ENCODE measurements at regions not wholly inside any gene's neighbourhood (a gene's known extent, or its start where the extent isn't known, plus 50 kb on each side); places are given as distances from the start of the nearest gene placed in this dataset.

DNA sequence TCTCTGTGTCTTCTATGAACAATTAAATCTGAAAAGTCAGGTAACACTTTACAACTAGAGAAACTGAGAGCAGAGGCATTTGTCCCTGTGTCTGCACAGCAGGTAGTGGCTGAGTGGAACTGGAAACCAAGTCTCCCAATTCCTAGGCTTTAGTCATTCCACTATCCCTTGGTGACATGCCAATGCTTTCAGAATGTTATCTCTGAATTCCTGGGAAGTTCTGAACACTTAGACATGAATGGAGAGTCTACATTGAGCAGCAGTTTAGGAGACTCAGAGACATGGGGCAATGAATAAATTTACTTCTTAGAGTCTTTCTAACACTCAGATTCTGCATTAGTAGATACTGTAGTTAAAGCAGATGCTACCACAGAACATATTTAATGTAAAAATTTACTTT is 94.8 kb upstream of the APC start:
- FAIRE-seq, result peak; percentile 39

DNA sequence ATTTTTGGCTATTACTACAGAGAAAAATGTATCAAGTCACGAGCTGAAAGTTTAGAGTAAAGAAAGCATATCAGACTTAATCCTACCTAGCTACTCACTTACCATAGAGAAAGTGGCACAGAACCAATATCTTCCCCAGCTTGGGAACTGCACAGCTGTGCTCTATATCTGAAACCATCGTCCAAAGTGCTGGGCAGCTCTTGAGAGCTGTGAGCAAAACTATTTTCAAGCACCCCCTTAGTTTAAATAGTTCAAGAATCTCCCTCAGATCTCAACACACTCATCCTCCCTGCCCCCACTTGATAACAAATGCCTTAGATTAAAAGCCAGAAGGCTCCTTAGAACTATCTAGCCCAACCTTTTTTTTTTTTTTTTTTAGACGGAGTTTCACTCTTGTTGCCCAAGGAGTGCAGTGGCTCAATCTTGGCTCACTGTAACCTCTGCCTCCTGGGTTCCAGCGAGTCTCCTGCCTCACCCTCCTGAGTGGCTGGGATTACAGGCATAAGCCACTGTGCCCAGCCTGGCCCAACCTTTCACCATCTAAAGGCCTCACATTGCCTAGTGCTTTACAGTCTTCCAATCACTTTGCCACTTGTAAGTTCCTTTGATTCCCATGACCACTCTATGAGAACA is 94.2 kb upstream of the APC start:
- Histone ChIP-seq H3K4me1 (ENCODE audit: insufficient read depth, low read length) (no peaks in the 10 kb centered on the region), H3K4me2 (ENCODE audit: low read length) (no peak overlapping the region), H2AFZ (ENCODE audit: low read depth, low read length) (no peak overlapping the region), H3K27ac (ENCODE audit: low read depth, low read length) (no peak overlapping the region), H3K79me2 (ENCODE audit: insufficient read depth, low read length) (no peaks in the 10 kb centered on the region), H4K20me1 (ENCODE audit: insufficient read depth, low read length) (no peaks in the 10 kb centered on the region), H3K36me3 (ENCODE audit: insufficient read depth, low read length) (no peaks in the 10 kb centered on the region), H3K9ac (ENCODE audit: low read length) (no peak overlapping the region), H3K4me3 (ENCODE audit: insufficient read depth, low read depth, low read length) (no peak overlapping the region), H3K27me3 (ENCODE audit: insufficient read depth, low read length) (no peaks in the 10 kb centered on the region), H3K9me3 (ENCODE audit: insufficient read depth, low read depth, low read length) (no peaks in the 10 kb centered on the region)
- Mint-ChIP-seq H3K4me1 (ENCODE audit: low read depth, unreplicated experiment) (peaks cover 2% of the 10 kb centered on the region), H3K27ac (ENCODE audit: unreplicated experiment) (no peak overlapping the region), H3K4me3 (ENCODE audit: unreplicated experiment) (no peak overlapping the region), H3K36me3 (ENCODE audit: low read depth, unreplicated experiment) (no peaks in the 10 kb centered on the region), H3K9me3 (ENCODE audit: unreplicated experiment) (no peaks in the 10 kb centered on the region), H3K27me3 (ENCODE audit: low read depth, unreplicated experiment) (peaks cover 2% of the 10 kb centered on the region)
- DNase-seq (ENCODE audit: low read depth), result no peak
- no peak for FAIRE-seq
- TF ChIP-seq EZH2 (IDR thresholded peaks at IDR 0.05; ENCODE audit: insufficient read depth, low read length), result no peak

More for the DNA sequence above, 94.8 kb upstream of the APC start:
- Histone ChIP-seq H3K79me2 (ENCODE audit: insufficient read depth, low read length) (no peaks in the 10 kb centered on the region), H3K9me3 (ENCODE audit: insufficient read depth, low read depth, low read length) (no peaks in the 10 kb centered on the region), H3K4me2 (ENCODE audit: low read length) (no peak overlapping the region), H2AFZ (ENCODE audit: low read depth, low read length) (no peak overlapping the region), H3K27ac (ENCODE audit: low read depth, low read length) (no peak overlapping the region), H4K20me1 (ENCODE audit: insufficient read depth, low read length) (no peaks in the 10 kb centered on the region), H3K4me3 (ENCODE audit: insufficient read depth, low read depth, low read length) (no peak overlapping the region), H3K4me1 (ENCODE audit: insufficient read depth, low read length) (no peaks in the 10 kb centered on the region), H3K27me3 (ENCODE audit: insufficient read depth, low read length) (no peaks in the 10 kb centered on the region), H3K9ac (ENCODE audit: low read length) (no peak overlapping the region), H3K36me3 (ENCODE audit: insufficient read depth, low read length) (no peaks in the 10 kb centered on the region)
- Mint-ChIP-seq H3K4me3 (ENCODE audit: unreplicated experiment) (no peak overlapping the region), H3K4me1 (ENCODE audit: low read depth, unreplicated experiment) (peaks cover 2% of the 10 kb centered on the region), H3K9me3 (ENCODE audit: unreplicated experiment) (no peaks in the 10 kb centered on the region), H3K27ac (ENCODE audit: unreplicated experiment) (no peak overlapping the region), H3K36me3 (ENCODE audit: low read depth, unreplicated experiment) (no peaks in the 10 kb centered on the region), H3K27me3 (ENCODE audit: low read depth, unreplicated experiment) (peaks cover 2% of the 10 kb centered on the region)
- DNase-seq (ENCODE audit: low read depth), result peak; percentile 20
- TF ChIP-seq EZH2 (IDR thresholded peaks at IDR 0.05; ENCODE audit: insufficient read depth, low read length), result no peak
- TF ChIP-seq, protein P1, sequence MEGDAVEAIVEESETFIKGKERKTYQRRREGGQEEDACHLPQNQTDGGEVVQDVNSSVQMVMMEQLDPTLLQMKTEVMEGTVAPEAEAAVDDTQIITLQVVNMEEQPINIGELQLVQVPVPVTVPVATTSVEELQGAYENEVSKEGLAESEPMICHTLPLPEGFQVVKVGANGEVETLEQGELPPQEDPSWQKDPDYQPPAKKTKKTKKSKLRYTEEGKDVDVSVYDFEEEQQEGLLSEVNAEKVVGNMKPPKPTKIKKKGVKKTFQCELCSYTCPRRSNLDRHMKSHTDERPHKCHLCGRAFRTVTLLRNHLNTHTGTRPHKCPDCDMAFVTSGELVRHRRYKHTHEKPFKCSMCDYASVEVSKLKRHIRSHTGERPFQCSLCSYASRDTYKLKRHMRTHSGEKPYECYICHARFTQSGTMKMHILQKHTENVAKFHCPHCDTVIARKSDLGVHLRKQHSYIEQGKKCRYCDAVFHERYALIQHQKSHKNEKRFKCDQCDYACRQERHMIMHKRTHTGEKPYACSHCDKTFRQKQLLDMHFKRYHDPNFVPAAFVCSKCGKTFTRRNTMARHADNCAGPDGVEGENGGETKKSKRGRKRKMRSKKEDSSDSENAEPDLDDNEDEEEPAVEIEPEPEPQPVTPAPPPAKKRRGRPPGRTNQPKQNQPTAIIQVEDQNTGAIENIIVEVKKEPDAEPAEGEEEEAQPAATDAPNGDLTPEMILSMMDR (IDR thresholded peaks at IDR 0.05; ENCODE audit: insufficient read depth, low read depth, low read length), result no peak

DNA sequence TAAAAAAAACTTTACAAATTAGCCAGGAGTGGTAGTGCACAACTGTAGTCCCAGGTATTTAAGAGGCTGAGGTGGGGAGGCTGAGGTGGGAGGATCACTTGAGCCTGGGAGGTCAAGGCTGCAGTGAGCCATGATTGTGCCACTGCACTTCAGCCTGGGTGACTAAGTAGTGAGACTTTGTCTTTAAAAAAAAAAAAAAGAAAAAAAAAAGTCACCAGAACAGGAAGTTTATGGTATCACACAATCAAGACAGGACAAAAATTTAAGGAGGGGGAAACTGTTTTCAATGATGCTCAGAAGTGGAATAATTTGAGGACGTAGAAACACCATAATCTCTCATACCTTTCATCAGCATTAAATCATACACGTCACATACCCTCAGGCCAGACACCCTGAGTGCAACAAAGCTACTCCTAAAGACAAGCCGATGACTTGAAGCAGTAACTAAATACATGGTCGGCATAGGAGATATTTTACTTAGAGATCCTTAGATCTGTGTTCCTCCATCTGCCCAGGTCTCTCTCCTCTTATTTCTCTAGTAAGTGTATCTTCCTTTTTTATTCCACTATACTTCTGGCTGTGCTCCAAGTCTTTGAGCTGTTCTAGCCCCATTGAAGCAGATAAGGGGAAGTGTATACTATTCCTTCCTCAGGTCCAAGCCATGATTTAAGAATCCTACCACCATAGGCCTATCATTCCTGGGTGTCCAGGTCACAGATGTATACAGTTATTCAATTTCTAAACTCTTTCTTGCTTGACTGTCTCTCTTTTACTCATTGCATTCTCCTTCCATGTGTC is 91.3 kb upstream of the APC start:
- no peak for FAIRE-seq

More for the DNA sequence above, 91.3 kb upstream of the APC start:
- no peak overlapping the region for H3K4me3 Mint-ChIP-seq (ENCODE audit: unreplicated experiment)
- Histone ChIP-seq H2AFZ (ENCODE audit: low read depth, low read length) (no peak overlapping the region), H3K79me2 (ENCODE audit: insufficient read depth, low read length) (no peaks in the 10 kb centered on the region), H3K9ac (ENCODE audit: low read length) (no peak overlapping the region), H3K36me3 (ENCODE audit: insufficient read depth, low read length) (no peaks in the 10 kb centered on the region), H4K20me1 (ENCODE audit: insufficient read depth, low read length) (no peaks in the 10 kb centered on the region), H3K4me3 (ENCODE audit: insufficient read depth, low read depth, low read length) (no peak overlapping the region), H3K27ac (ENCODE audit: low read depth, low read length) (no peak overlapping the region), H3K27me3 (ENCODE audit: insufficient read depth, low read length) (no peaks in the 10 kb centered on the region), H3K4me2 (ENCODE audit: low read length) (no peak overlapping the region), H3K4me1 (ENCODE audit: insufficient read depth, low read length) (no peaks in the 10 kb centered on the region), H3K9me3 (ENCODE audit: insufficient read depth, low read depth, low read length) (no peaks in the 10 kb centered on the region)
- H3K27me3 Mint-ChIP-seq (ENCODE audit: low read depth, unreplicated experiment), result peaks cover 4% of the 10 kb centered on the region
- no peaks in the 10 kb centered on the region for H3K36me3 Mint-ChIP-seq (ENCODE audit: low read depth, unreplicated experiment)
- DNase-seq (ENCODE audit: low read depth), result no peak
- H3K9me3 Mint-ChIP-seq (ENCODE audit: unreplicated experiment), result no peaks in the 10 kb centered on the region
- TF ChIP-seq, protein P1 (IDR thresholded peaks at IDR 0.05; ENCODE audit: insufficient read depth, low read depth, low read length), result no peak
- no peak for TF ChIP-seq EZH2 (IDR thresholded peaks at IDR 0.05; ENCODE audit: insufficient read depth, low read length)
- no peak overlapping the region for H3K27ac Mint-ChIP-seq (ENCODE audit: unreplicated experiment)
- peaks cover 2% of the 10 kb centered on the region for H3K4me1 Mint-ChIP-seq (ENCODE audit: low read depth, unreplicated experiment)

All from astrocyte (in vitro differentiated cells and primary cell).